Keratinocyte (primary cell): ENCODE measurements at regions not wholly inside any gene's neighbourhood (a gene's known extent, or its start where the extent isn't known, plus 50 kb on each side); places are given as distances from the start of the nearest gene placed in this dataset.

ENCODE experiments used
- DNase-seq: peaks from one replicate; pipeline ENCODE4 v3.0.0-alpha.2; 2011; ENCODE audit warnings: low read depth, missing footprints, low spot score
- FAIRE-seq: peaks from 2 replicates; lab custom pipeline; 2011; peaks lifted over from hg19 to GRCh38; lab: Jason Lieb, UNC
- H2AFZ ChIP-seq: 2 replicates; pipeline ENCODE4 v1.6.0; 2012; ENCODE audit warnings: low read length, control low read depth, inconsistent platforms; ENCODE audit not compliant: control insufficient read depth
- H3K27ac ChIP-seq: 2 replicates; pipeline ENCODE4 v1.5.1; 2011; ENCODE audit warnings: low read length; ENCODE audit not compliant: control insufficient read depth, insufficient read depth
- H3K27me3 ChIP-seq: 3 replicates; pipeline ENCODE4 v1.6.0; 2011; ENCODE audit warnings: low read length; ENCODE audit not compliant: control insufficient read depth, insufficient read depth; ENCODE audit errors: extremely low read depth
- H3K36me3 ChIP-seq, 2 experiments: 2 replicates in 1 of 2; 3 replicates in 1 of 2; pipeline ENCODE4 v1.5.1; 2011; ENCODE audit warnings: low read length in 2 of 2, mild to moderate bottlenecking in 1 of 2; ENCODE audit not compliant: control insufficient read depth in 2 of 2, insufficient read depth in 2 of 2; ENCODE audit errors: extremely low read depth in 1 of 2
- H3K4me1 ChIP-seq: 3 replicates; pipeline ENCODE4 v1.5.1; 2011; ENCODE audit warnings: low read length; ENCODE audit not compliant: control insufficient read depth, insufficient read depth; ENCODE audit errors: extremely low read depth
- H3K4me2 ChIP-seq: 3 replicates; pipeline ENCODE4 v1.6.0; 2011; ENCODE audit warnings: low read depth, low read length; ENCODE audit not compliant: control insufficient read depth, insufficient read depth; ENCODE audit errors: extremely low read depth
- H3K4me3 ChIP-seq, 3 experiments: fragments of 200-600 bp in 1 of 3; sonication (generic) in 1 of 3; 2 replicates in 2 of 3; 3 replicates in 1 of 3; pipeline ENCODE4 v1.5.1; 2011 to 2016; ENCODE audit warnings: low read length in 3 of 3, mild to moderate bottlenecking in 3 of 3, control low read depth in 2 of 3, inconsistent platforms in 1 of 3, low read depth in 1 of 3, mixed read lengths in 1 of 3, mixed run types in 1 of 3, moderate library complexity in 1 of 3; ENCODE audit not compliant: control insufficient read depth in 2 of 3, insufficient read depth in 2 of 3; ENCODE audit errors: extremely low read depth in 1 of 3
- H3K79me2 ChIP-seq: 2 replicates; pipeline ENCODE4 v1.6.0; 2012; ENCODE audit warnings: low read length; ENCODE audit not compliant: control insufficient read depth, insufficient read depth
- H3K9ac ChIP-seq: 3 replicates; pipeline ENCODE4 v1.6.0; 2011; ENCODE audit warnings: low read length; ENCODE audit not compliant: control insufficient read depth, insufficient read depth; ENCODE audit errors: extremely low read depth
- H3K9me1 ChIP-seq: 3 replicates; pipeline ENCODE4 v1.6.0; 2011; ENCODE audit warnings: low read length; ENCODE audit not compliant: control insufficient read depth, insufficient read depth; ENCODE audit errors: extremely low read depth
- H3K9me3 ChIP-seq: 2 replicates; pipeline ENCODE4 v1.5.1; 2012; ENCODE audit warnings: low read depth, low read length; ENCODE audit not compliant: control insufficient read depth
- H4K20me1 ChIP-seq: 3 replicates; pipeline ENCODE4 v1.6.0; 2011; ENCODE audit warnings: low read length; ENCODE audit not compliant: control insufficient read depth, insufficient read depth; ENCODE audit errors: extremely low read depth
- CTCF ChIP-seq, 3 experiments: IDR thresholded peaks in 1 of 3; conservative IDR thresholded peaks in 1 of 3; optimal IDR thresholded peaks in 1 of 3; 2 replicates in 2 of 3; 3 replicates in 1 of 3; pipeline versions ENCODE3 to v1.5.1; 2011; ENCODE audit warnings: low read length in 3 of 3, mild to moderate bottlenecking in 3 of 3, moderate library complexity in 2 of 3, control low read depth in 1 of 3, inconsistent platforms in 1 of 3; ENCODE audit not compliant: insufficient read depth in 2 of 3; ENCODE audit errors: extremely low read depth in 1 of 3
- EZH2 ChIP-seq: IDR thresholded peaks from one replicate; pipeline ENCODE4 v1.6.1; 2012; ENCODE audit warnings: inconsistent platforms, mild to moderate bottlenecking, low read length, moderate library complexity
- dilution Hi-C: fragments of 300-500 bp; cut with MboI; formaldehyde crosslinking; loops from one replicate; pipeline ENCODE4 v1.7.0; 2020; ENCODE audit warnings: low sequenced_read_pairs; ENCODE audit not compliant: extremely low pct_ligation_motif_present

GRCh38 chr11:120020486-120020885 lies 117.4 kb downstream of the TRIM29 start:
- no peak for DNase-seq
- no peak overlapping the region for H2AFZ ChIP-seq
- FAIRE-seq, result no peak

GRCh38 chr11:120019191-120019590 lies 118.7 kb downstream of the TRIM29 start:
- no peak for DNase-seq
- Histone ChIP-seq H3K4me1 (no peaks in the 10 kb centered on the region), H3K9me1 (no peaks in the 10 kb centered on the region), H4K20me1 (no peaks in the 10 kb centered on the region), H3K79me2 (no peaks in the 10 kb centered on the region), H3K9me3 (no peaks in the 10 kb centered on the region), H3K36me3 (no peaks in the 10 kb centered on the region), H3K4me3 (no peak overlapping the region), H3K27me3 (peaks cover 22% of the 10 kb centered on the region), H3K4me2 (no peak overlapping the region), H3K27ac (no peak overlapping the region), H2AFZ (no peak overlapping the region), H3K9ac (no peak overlapping the region)
- TF ChIP-seq CTCF (optimal IDR thresholded peaks at IDR 0.05 in 1 of 3, IDR thresholded peaks at IDR 0.05 in 1 of 3, conservative IDR thresholded peaks at IDR 0.05 in 1 of 3; ENCODE audit: extremely low read depth in 1 of 3, insufficient read depth in 2 of 3, low read length in 3 of 3) (no peak), EZH2 (no peak)
- dilution Hi-C loops, result no loop called here
- no peak for FAIRE-seq

More at GRCh38 chr11:120020486-120020885, 117.4 kb downstream of the TRIM29 start:
- Histone ChIP-seq H3K4me1 (peaks cover 3% of the 10 kb centered on the region), H3K9ac (no peak overlapping the region), H3K36me3 (no peaks in the 10 kb centered on the region), H3K9me1 (no peaks in the 10 kb centered on the region), H3K4me3 (no peak overlapping the region), H3K4me2 (no peak overlapping the region), H3K79me2 (no peaks in the 10 kb centered on the region), H4K20me1 (no peaks in the 10 kb centered on the region), H3K9me3 (no peaks in the 10 kb centered on the region), H3K27me3 (peaks cover 14% of the 10 kb centered on the region), H3K27ac (no peak overlapping the region)
- dilution Hi-C loops, result no loop called here
- TF ChIP-seq EZH2 (no peak), CTCF (optimal IDR thresholded peaks at IDR 0.05 in 1 of 3, IDR thresholded peaks at IDR 0.05 in 1 of 3, conservative IDR thresholded peaks at IDR 0.05 in 1 of 3; ENCODE audit: extremely low read depth in 1 of 3, insufficient read depth in 2 of 3, low read length in 3 of 3) (no peak)
